CD4-positive, alpha-beta memory T cell (primary cell): ENCODE measurements at regions not wholly inside any gene's neighbourhood (a gene's known extent, or its start where the extent isn't known, plus 50 kb on each side); places are given as distances from the start of the nearest gene placed in this dataset.
"Not testable (repeated sequence)": the region's sequence is repeated elsewhere in the genome, so short reads cannot be mapped to it uniquely, and the experiment has no call there.

Experiments
- CTCF ChIA-PET: fragments of 350-600 bp; sonication (Branson Sonifier 250); formaldehyde crosslinking; loops from one replicate; lab custom pipeline; 2021; ENCODE audit warnings: inconsistent platforms; ENCODE audit not compliant: partially characterized antibody; lab: Charles Lee
- POLR2A ChIA-PET: fragments of 350-600 bp; sonication (Branson Sonifier 250); formaldehyde crosslinking; loops from one replicate; lab custom pipeline; 2021; ENCODE audit not compliant: partially characterized antibody; lab: Charles Lee
- DNase-seq, 5 donors: peaks; one replicate each; pipeline versions ENCODE4 v3.0.0 to v3.0.0-alpha.2; 2020 to 2022; ENCODE audit warnings: mixed read lengths in 1 of 5
- H3K27ac ChIP-seq: one replicate; pipeline ENCODE4 v1.7.0; 2013; ENCODE audit warnings: low read depth, low read length
- H3K27me3 ChIP-seq: 2 replicates; pipeline ENCODE4 v1.7.0; 2013; ENCODE audit warnings: mild to moderate bottlenecking, low read length, moderate library complexity; ENCODE audit not compliant: insufficient read depth
- H3K36me3 ChIP-seq: 2 replicates; pipeline ENCODE4 v1.7.0; 2013; ENCODE audit warnings: mild to moderate bottlenecking, low read length, moderate library complexity; ENCODE audit not compliant: insufficient read depth
- H3K4me1 ChIP-seq: 2 replicates; pipeline ENCODE4 v1.7.0; 2013; ENCODE audit warnings: mild to moderate bottlenecking, low read length, moderate library complexity; ENCODE audit not compliant: insufficient read depth
- H3K4me3 ChIP-seq, 2 donors: one replicate each; pipeline ENCODE4 v1.7.0; 2013; ENCODE audit warnings: low read length in 2 of 2, mild to moderate bottlenecking in 1 of 2
- H3K9me3 ChIP-seq, 2 donors: one replicate each; pipeline ENCODE4 v1.7.0; 2013; ENCODE audit warnings: low read length in 2 of 2, control low read depth in 1 of 2; ENCODE audit not compliant: control insufficient read depth in 1 of 2
- H3K27ac Mint-ChIP-seq, 7 donors: one replicate each; pipeline ENCODE4 v1.8.0; 2020 to 2021; ENCODE audit warnings: mixed read lengths in 7 of 7, mild to moderate bottlenecking in 6 of 7, inconsistent platforms in 3 of 7, moderate library complexity in 3 of 7
- H3K27me3 Mint-ChIP-seq, 2 donors: one replicate each; pipeline ENCODE4 v1.8.0; 2020 to 2021; ENCODE audit warnings: mixed read lengths in 2 of 2
- H3K36me3 Mint-ChIP-seq, 2 donors: one replicate each; pipeline ENCODE4 v1.8.0; 2020 to 2021; ENCODE audit warnings: mixed read lengths in 2 of 2, inconsistent platforms in 1 of 2, mild to moderate bottlenecking in 1 of 2
- H3K4me1 Mint-ChIP-seq, 4 donors: one replicate each; pipeline ENCODE4 v1.8.0; 2020 to 2021; ENCODE audit warnings: mixed read lengths in 4 of 4, mild to moderate bottlenecking in 1 of 4
- H3K4me3 Mint-ChIP-seq, 8 donors: one replicate each; pipeline ENCODE4 v1.8.0; 2020 to 2021; ENCODE audit warnings: mixed read lengths in 8 of 8, mild to moderate bottlenecking in 7 of 8, moderate library complexity in 6 of 8, inconsistent platforms in 3 of 8
- H3K9me3 Mint-ChIP-seq, 8 donors: one replicate each; pipeline ENCODE4 v1.8.0; 2020 to 2021; ENCODE audit warnings: mixed read lengths in 8 of 8, mild to moderate bottlenecking in 5 of 8, inconsistent platforms in 3 of 8, moderate library complexity in 1 of 8
- intact Hi-C: fragments of 100-400 bp; cut with micrococcal nuclease; formaldehyde crosslinking; loops from one replicate; pipeline ENCODE4 v1.15.1; 2023

GRCh38 chr9:103611950-103612349 is 482.2 kb upstream of the SMC2 start:
- H3K27ac Mint-ChIP-seq, H3K27ac ChIP-seq, CTCF ChIA-PET, H3K4me1 Mint-ChIP-seq, intact Hi-C loops, H3K4me3 Mint-ChIP-seq, H3K9me3 ChIP-seq, H3K4me3 ChIP-seq, H3K4me1 ChIP-seq, H3K36me3 Mint-ChIP-seq, H3K36me3 ChIP-seq, H3K27me3 ChIP-seq, POLR2A ChIA-PET, DNase-seq, H3K27me3 Mint-ChIP-seq: not testable (repeated sequence)
- H3K9me3 Mint-ChIP-seq: peaks cover 0 to 23% (median 6%) of the 10 kb centered on the region in 8 donors

GRCh38 chr9:103615994-103616393 is 478.1 kb upstream of the SMC2 start:
- Mint-ChIP-seq H3K27me3 (no peaks in the 10 kb centered on the region), H3K27ac (no peak overlapping the region), H3K9me3 (peaks cover 0 to 19% (median 4%) of the 10 kb centered on the region in 8 donors), H3K4me1 (no peaks in the 10 kb centered on the region), H3K4me3 (no peak overlapping the region), H3K36me3 (no peaks in the 10 kb centered on the region)
- no peaks in the 10 kb centered on the region for H3K9me3 ChIP-seq
- H3K4me1 ChIP-seq: no peaks in the 10 kb centered on the region
- no peaks in the 10 kb centered on the region for H3K36me3 ChIP-seq
- H3K4me3 ChIP-seq: no peak overlapping the region
- intact Hi-C loops: no loop called here
- DNase-seq: no peak
- H3K27me3 ChIP-seq: no peaks in the 10 kb centered on the region
- POLR2A ChIA-PET: no interaction called here
- CTCF ChIA-PET: no interaction called here
- H3K27ac ChIP-seq: no peak overlapping the region

GRCh38 chr9:103617046-103617445 is 477.1 kb upstream of the SMC2 start:
- H3K9me3 ChIP-seq: no peaks in the 10 kb centered on the region
- no peaks in the 10 kb centered on the region for H3K36me3 ChIP-seq
- POLR2A ChIA-PET: no interaction called here
- no peaks in the 10 kb centered on the region for H3K36me3 Mint-ChIP-seq
- H3K4me3 ChIP-seq: no peak overlapping the region
- H3K9me3 Mint-ChIP-seq: peaks cover 0 to 19% (median 4%) of the 10 kb centered on the region in 8 donors
- no peak overlapping the region for H3K27ac Mint-ChIP-seq
- no peaks in the 10 kb centered on the region for H3K27me3 ChIP-seq
- no peaks in the 10 kb centered on the region for H3K27me3 Mint-ChIP-seq
- intact Hi-C loops: no loop called here
- DNase-seq: no peak
- H3K27ac ChIP-seq: no peak overlapping the region
- no peaks in the 10 kb centered on the region for H3K4me1 Mint-ChIP-seq
- no peaks in the 10 kb centered on the region for H3K4me1 ChIP-seq
- CTCF ChIA-PET: no interaction called here
- H3K4me3 Mint-ChIP-seq: no peak overlapping the region

GRCh38 chr9:103625161-103625804 is 468.8 kb upstream of the SMC2 start:
- CTCF ChIA-PET: no interaction called here
- Mint-ChIP-seq H3K4me3 (no peak overlapping the region), H3K27ac (no peak overlapping the region)

GRCh38 chr9:103627731-103628130 is 466.4 kb upstream of the SMC2 start:
- H3K9me3 ChIP-seq: no peaks in the 10 kb centered on the region
- POLR2A ChIA-PET: no interaction called here
- Mint-ChIP-seq H3K27ac (no peak overlapping the region), H3K27me3 (no peaks in the 10 kb centered on the region), H3K9me3 (no peaks in the 10 kb centered on the region), H3K4me3 (no peak overlapping the region), H3K36me3 (no peaks in the 10 kb centered on the region), H3K4me1 (peaks cover 0 to 4% (median 0%) of the 10 kb centered on the region in 4 donors)
- CTCF ChIA-PET: no interaction called here
- no peaks in the 10 kb centered on the region for H3K27me3 ChIP-seq
- no peaks in the 10 kb centered on the region for H3K36me3 ChIP-seq
- no peak overlapping the region for H3K27ac ChIP-seq
- H3K4me3 ChIP-seq: no peak overlapping the region
- intact Hi-C loops: no loop called here
- no peak for DNase-seq
- H3K4me1 ChIP-seq: no peaks in the 10 kb centered on the region

More at GRCh38 chr9:103625161-103625804, 468.8 kb upstream of the SMC2 start:
- Histone ChIP-seq H3K4me1 (no peaks in the 10 kb centered on the region), H3K4me3 (no peak overlapping the region), H3K9me3 (no peaks in the 10 kb centered on the region), H3K36me3 (no peaks in the 10 kb centered on the region), H3K27ac (no peak overlapping the region), H3K27me3 (no peaks in the 10 kb centered on the region)
- DNase-seq: no peak
- H3K36me3 Mint-ChIP-seq: no peaks in the 10 kb centered on the region
- peaks cover 0 to 2% (median 0%) of the 10 kb centered on the region in 8 donors for H3K9me3 Mint-ChIP-seq
- POLR2A ChIA-PET: no interaction called here
- H3K4me1 Mint-ChIP-seq: peaks cover 0 to 4% (median 0%) of the 10 kb centered on the region in 4 donors
- intact Hi-C loops: no loop called here
- H3K27me3 Mint-ChIP-seq: no peaks in the 10 kb centered on the region

GRCh38 chr9:103649086-103649485 is 445.0 kb upstream of the SMC2 start:
- Mint-ChIP-seq H3K27me3 (no peaks in the 10 kb centered on the region), H3K4me1 (no peaks in the 10 kb centered on the region), H3K4me3 (no peak overlapping the region), H3K27ac (no peak overlapping the region), H3K9me3 (peaks cover 0 to 8% (median 0%) of the 10 kb centered on the region in 8 donors), H3K36me3 (no peaks in the 10 kb centered on the region)
- intact Hi-C loops: no loop called here
- no peak for DNase-seq
- ChIA-PET POLR2A (no interaction called here), CTCF (no interaction called here)
- H3K9me3 ChIP-seq: no peaks in the 10 kb centered on the region
- H3K36me3 ChIP-seq: no peaks in the 10 kb centered on the region
- H3K27ac ChIP-seq: no peak overlapping the region
- no peaks in the 10 kb centered on the region for H3K27me3 ChIP-seq
- H3K4me3 ChIP-seq: no peak overlapping the region
- H3K4me1 ChIP-seq: no peaks in the 10 kb centered on the region

- Histone ChIP-seq H3K9me3 (no peaks in the 10 kb centered on the region), H3K36me3 (no peaks in the 10 kb centered on the region), H3K27ac (no peak overlapping the region), H3K4me3 (no peak overlapping the region), H3K27me3 (no peaks in the 10 kb centered on the region), H3K4me1 (no peaks in the 10 kb centered on the region)
- Mint-ChIP-seq H3K36me3 (no peaks in the 10 kb centered on the region), H3K4me3 (no peak overlapping the region), H3K9me3 (peaks cover 0 to 22% (median 10%) of the 10 kb centered on the region in 8 donors), H3K4me1 (no peaks in the 10 kb centered on the region), H3K27ac (no peak overlapping the region), H3K27me3 (no peaks in the 10 kb centered on the region)
- POLR2A ChIA-PET: no interaction called here
- intact Hi-C loops: no loop called here
- CTCF ChIA-PET: no interaction called here
- no peak for DNase-seq
Measured at GRCh38 chr9:103658156-103658555, 436.0 kb upstream of the SMC2 start.
